GM06990 (cell line): ENCODE measurements at regions not wholly inside any gene's neighbourhood (a gene's known extent, or its start where the extent isn't known, plus 50 kb on each side); places are given as distances from the start of the nearest gene placed in this dataset.

Source experiments
- DNase-seq: peaks from one replicate; pipeline ENCODE4 v3.0.0-alpha.2; 2011; ENCODE audit not compliant: insufficient read length; ENCODE audit errors: extremely low read depth
- H3K27me3 ChIP-seq: replicated peaks from 2 replicates; pipeline ENCODE4 v1.6.0; 2011; ENCODE audit warnings: low read length; ENCODE audit not compliant: control insufficient read depth, insufficient read depth
- H3K36me3 ChIP-seq: 2 replicates; pipeline ENCODE4 v1.5.1; 2011; ENCODE audit warnings: low read length; ENCODE audit not compliant: control insufficient read depth, insufficient read depth
- H3K4me3 ChIP-seq: replicated peaks from 2 replicates; pipeline ENCODE4 v1.5.1; 2011; ENCODE audit warnings: low read depth, mild to moderate bottlenecking, control low read depth, low read length
- TF ChIP-seq, protein P1 (sequence below): IDR thresholded peaks from 2 replicates; pipeline ENCODE4 v1.5.1; 2011; ENCODE audit warnings: low read length, control low read depth, mild to moderate bottlenecking, inconsistent platforms; ENCODE audit not compliant: insufficient read depth, poor library complexity, severe bottlenecking

DNA sequence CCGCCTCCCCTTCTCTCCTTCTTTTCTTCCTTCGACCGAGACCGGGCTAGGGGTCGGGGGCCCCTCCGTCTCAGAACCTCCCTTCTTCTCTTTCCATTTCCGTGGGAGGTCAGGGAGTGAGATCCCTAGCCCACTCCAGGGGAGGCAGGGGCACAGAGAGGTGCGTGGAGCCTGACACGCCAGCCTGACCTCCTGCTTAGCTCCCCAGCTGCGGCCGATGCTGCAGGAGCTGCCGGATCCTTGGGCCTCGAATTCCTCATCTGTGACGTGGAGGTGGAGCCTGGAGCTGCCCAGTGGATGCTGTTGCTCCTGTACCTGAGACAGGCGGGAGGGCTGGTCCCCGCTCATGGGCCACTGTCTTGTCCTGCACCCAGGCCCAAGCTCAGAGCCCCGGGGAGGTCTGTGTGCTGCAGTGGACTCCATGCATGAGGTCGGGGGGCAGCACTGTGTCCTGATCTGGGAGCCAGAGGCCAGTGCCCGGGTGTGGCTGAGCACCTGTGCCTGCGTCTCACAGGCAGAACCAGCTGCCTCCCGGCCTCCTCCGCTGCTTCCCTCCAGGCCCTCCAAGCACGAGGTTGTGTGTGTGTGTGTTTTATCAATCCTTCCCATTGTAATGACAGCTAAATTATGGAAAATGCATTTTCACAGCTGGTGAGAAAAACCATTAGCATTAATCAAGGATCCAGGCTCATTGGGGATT, 55.3 kb upstream of the TTC34 start:
- TF ChIP-seq, protein P1, sequence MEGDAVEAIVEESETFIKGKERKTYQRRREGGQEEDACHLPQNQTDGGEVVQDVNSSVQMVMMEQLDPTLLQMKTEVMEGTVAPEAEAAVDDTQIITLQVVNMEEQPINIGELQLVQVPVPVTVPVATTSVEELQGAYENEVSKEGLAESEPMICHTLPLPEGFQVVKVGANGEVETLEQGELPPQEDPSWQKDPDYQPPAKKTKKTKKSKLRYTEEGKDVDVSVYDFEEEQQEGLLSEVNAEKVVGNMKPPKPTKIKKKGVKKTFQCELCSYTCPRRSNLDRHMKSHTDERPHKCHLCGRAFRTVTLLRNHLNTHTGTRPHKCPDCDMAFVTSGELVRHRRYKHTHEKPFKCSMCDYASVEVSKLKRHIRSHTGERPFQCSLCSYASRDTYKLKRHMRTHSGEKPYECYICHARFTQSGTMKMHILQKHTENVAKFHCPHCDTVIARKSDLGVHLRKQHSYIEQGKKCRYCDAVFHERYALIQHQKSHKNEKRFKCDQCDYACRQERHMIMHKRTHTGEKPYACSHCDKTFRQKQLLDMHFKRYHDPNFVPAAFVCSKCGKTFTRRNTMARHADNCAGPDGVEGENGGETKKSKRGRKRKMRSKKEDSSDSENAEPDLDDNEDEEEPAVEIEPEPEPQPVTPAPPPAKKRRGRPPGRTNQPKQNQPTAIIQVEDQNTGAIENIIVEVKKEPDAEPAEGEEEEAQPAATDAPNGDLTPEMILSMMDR, result no peak
- Histone ChIP-seq H3K4me3 (no peak overlapping the region), H3K27me3 (no peaks in the 10 kb centered on the region), H3K36me3 (no peaks in the 10 kb centered on the region)
- DNase-seq, result no peak

- DNase-seq, result no peak
- TF ChIP-seq, protein P1, result no peak
- Histone ChIP-seq H3K27me3 (no peaks in the 10 kb centered on the region), H3K36me3 (no peaks in the 10 kb centered on the region), H3K4me3 (no peak overlapping the region)
Measured at GRCh38 chr1:2857521-2857920, 56.0 kb upstream of the TTC34 start.

DNA sequence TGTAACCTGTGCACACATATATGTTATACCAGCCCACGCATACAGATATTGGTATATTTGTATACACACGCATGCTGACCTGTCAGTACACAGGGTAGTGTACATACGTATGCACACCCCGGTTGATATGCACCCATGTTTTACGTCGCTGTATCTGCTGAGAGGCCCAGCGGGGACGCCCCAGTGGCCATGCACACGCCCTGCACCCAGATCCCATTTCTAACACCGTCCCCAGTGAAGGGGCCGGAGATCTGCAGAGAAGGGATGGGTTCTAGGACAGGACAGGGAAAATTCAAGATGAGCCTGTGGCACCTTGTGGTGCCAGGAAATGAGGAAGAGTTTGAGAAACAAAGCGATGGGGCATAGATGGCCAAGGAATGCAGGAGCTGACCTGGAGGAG, 57.2 kb upstream of the TTC34 start:
- H3K4me3 ChIP-seq, result no peak overlapping the region
- no peak for DNase-seq
- H3K36me3 ChIP-seq, result no peaks in the 10 kb centered on the region
- TF ChIP-seq, protein P1, result no peak
- no peaks in the 10 kb centered on the region for H3K27me3 ChIP-seq

GRCh38 chr1:2859219-2859880, 57.9 kb upstream of the TTC34 start:
- H3K4me3 ChIP-seq, result no peak overlapping the region
- no peak for DNase-seq
- H3K27me3 ChIP-seq, result no peaks in the 10 kb centered on the region
- TF ChIP-seq, protein P1, result no peak
- no peaks in the 10 kb centered on the region for H3K36me3 ChIP-seq

DNA sequence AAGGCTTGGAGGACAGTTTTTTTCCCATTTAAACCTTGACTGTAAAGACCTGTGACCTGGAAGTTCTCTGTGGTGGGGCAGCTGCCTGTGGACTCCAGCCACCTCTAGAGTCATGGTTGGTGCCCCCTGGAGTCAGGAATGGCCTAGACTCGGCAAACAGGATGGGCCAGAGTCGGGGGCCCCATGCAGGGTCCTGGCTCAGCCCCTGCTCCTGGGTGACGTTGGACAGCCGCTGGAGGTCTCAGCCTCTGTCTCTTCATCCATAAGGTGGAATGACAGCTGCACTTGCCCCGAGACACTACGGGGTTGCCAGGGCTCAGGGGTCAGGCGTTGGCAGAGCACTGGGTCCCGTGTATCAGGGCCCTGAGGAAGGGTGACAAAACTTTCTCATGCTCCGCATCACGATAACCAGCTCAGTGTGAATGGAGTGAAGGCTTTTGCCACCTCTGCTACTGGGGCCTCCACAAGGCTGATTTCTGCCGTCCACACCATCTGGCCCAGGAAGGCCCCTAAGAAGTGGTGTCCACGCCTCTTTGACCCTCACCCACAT, 58.5 kb upstream of the TTC34 start:
- Histone ChIP-seq H3K36me3 (no peaks in the 10 kb centered on the region), H3K27me3 (no peaks in the 10 kb centered on the region), H3K4me3 (no peak overlapping the region)
- TF ChIP-seq, protein P1, result no peak
- DNase-seq, result no peak
